ENCODE measurements at regions not wholly inside any gene's neighbourhood (a gene's known extent, or its start where the extent isn't known, plus 50 kb on each side); places are given as distances from the start of the nearest gene placed in this dataset.

GRCh38 chr20:6533761-6534479, 233.6 kb upstream of the BMP2 start:
- DNase-seq, result no peak

GRCh38 chr20:6533351-6533750, 234.1 kb upstream of the BMP2 start:
- DNase-seq, result peak; percentile 15

GRCh38 chr20:6530779-6531315, 236.6 kb upstream of the BMP2 start:
- no peak for DNase-seq

- no peak for DNase-seq
These were observed 237.2 kb upstream of the BMP2 start for GRCh38 chr20:6530254-6530653.

- DNase-seq, result no peak
These were observed 241.8 kb upstream of the BMP2 start for GRCh38 chr20:6525447-6526303.

- DNase-seq, result no peak
These were observed 243.2 kb upstream of the BMP2 start for GRCh38 chr20:6524305-6524704.

- no peak for DNase-seq
These were observed 247.9 kb upstream of the BMP2 start for GRCh38 chr20:6519556-6519955.

- no peak for DNase-seq
These were observed 252.2 kb upstream of the BMP2 start for GRCh38 chr20:6515261-6515660.

- DNase-seq, result no peak
These were observed 253.9 kb upstream of the BMP2 start for GRCh38 chr20:6513599-6513998.

- DNase-seq, result no peak
These were observed 258.1 kb upstream of the BMP2 start for GRCh38 chr20:6509374-6509773.

GRCh38 chr20:6506906-6507305, 260.6 kb upstream of the BMP2 start:
- no peak for DNase-seq

- DNase-seq, result no peak
These were observed 262.7 kb upstream of the BMP2 start for GRCh38 chr20:6504826-6505225.

- no peak for DNase-seq
These were observed 263.3 kb upstream of the BMP2 start for GRCh38 chr20:6504179-6504578.

- no peak for DNase-seq
These were observed 264.5 kb upstream of the BMP2 start for GRCh38 chr20:6502999-6503398.

- DNase-seq, result no peak
These were observed 265.3 kb upstream of the BMP2 start for GRCh38 chr20:6502219-6502618.

- DNase-seq, result no peak
These were observed 266.4 kb upstream of the BMP2 start for GRCh38 chr20:6501061-6501460.

- DNase-seq, result no peak
These were observed 267.9 kb upstream of the BMP2 start for GRCh38 chr20:6499566-6499965.

- DNase-seq, result no peak
These were observed 270.6 kb upstream of the BMP2 start for GRCh38 chr20:6496874-6497273.

- no peak for DNase-seq
These were observed 271.6 kb upstream of the BMP2 start for GRCh38 chr20:6495907-6496306.

GRCh38 chr20:6492271-6493055, 275.0 kb upstream of the BMP2 start:
- no peak for DNase-seq

- no peak for DNase-seq
These were observed 276.6 kb upstream of the BMP2 start for GRCh38 chr20:6490849-6491248.

GRCh38 chr20:6489361-6490171, 277.9 kb upstream of the BMP2 start:
- DNase-seq, result no peak

Data from COR-L47 (cell line).